HG02759 (cell line): ENCODE measurements at regions not wholly inside any gene's neighbourhood (a gene's known extent, or its start where the extent isn't known, plus 50 kb on each side); places are given as distances from the start of the nearest gene placed in this dataset.

ENCODE experiments used
- ATAC-seq: cut with Tn5 transposase; IDR thresholded peaks from one replicate; pipeline ENCODE4 v1.9.1; 2021; ENCODE audit warnings: mild to moderate bottlenecking, moderate library complexity; ENCODE audit not compliant: unreplicated experiment

DNA sequence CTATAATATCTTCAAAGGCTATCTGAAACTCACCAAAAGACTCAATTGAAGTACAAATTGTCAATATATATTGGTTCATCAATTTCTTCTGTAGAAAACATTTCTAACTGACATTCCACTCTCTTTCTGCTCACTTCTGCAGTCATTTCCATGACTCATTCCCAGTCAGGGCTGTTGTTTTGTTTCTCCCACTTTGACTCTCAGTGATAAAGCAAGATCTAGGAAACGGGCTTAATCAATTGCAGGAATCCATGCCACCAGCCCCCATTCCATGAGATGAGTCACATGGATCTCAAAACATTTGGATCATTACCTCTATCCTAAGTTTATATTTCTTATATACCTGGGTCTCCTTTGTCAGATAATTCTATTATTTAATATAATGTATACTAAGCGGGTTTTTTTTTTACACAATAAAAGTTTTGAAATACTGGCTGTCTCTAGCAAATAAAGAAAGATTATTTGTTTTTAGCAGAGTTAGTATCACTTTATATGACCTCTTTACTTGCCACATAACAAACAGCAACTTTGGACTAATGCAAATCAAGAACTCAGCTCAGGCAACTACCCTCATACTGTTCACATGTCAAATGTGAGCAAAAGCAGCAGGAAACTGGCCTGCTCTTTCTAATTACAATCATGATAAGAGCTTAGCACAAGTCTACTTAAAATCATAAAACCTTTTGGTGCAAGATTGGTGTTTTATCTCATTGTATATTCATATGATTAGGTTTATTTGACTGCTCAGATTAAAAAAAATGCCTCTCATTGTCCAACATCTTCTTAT lies 251.1 kb upstream of the PIK3C3 start:
- ATAC-seq = no peak

DNA sequence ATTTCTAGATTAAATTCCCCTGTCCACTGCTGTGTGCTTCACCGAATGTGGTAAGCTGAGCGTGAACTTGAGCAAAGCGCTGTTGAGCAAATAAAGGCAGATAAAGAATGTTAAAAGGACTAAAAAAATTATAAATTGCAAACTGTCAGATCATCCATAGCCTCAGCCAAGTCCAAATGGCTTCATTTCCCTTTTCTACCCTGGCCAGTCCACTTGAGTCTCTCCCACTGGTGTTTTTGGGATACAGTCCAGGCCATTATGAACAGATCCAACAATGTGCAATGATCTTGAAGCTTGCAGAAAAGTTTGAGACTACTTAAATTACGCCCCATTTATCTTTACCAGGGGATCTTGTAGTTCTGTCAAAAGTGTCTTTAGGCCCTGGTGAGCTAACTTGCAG lies 254.6 kb upstream of the PIK3C3 start:
- no peak for ATAC-seq

DNA sequence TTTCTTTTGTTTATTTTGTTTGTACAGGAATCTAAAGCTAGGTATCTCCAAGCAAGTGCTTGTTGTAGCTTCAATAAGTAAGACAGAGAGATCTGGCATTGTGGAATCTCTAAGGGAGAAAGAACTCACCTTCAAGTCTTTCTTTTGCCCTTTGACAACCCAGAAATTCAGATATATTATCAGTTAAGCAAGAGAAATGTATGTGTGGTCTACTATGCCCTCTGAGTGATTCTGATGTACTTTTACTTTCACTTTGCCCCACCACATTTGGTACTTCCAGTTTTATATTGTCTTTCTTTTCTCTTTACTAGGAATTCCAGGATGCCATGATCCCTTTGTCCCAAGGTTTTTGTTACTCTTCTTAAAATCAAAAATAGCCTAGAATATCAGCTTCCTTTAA lies 259.6 kb upstream of the PIK3C3 start:
- ATAC-seq = no peak

DNA sequence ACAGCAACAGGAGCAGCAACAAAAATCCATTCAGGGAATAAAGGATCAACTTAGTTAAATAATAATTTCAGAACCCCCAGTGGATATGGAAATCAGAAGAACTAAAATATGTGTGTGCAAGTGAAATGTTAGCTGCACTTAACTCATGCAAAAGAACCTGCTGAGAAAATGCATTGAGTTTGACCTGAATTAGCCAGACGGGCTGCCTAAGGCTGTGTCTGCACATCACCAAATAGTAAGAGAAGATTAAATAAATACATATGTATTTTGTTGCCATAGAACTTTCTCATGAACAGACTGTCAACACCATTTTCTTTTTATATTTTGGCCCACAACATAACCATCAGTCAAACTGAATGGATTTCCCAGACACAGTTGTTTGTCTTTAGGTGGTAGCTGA lies 262.0 kb upstream of the PIK3C3 start:
- no peak for ATAC-seq

DNA sequence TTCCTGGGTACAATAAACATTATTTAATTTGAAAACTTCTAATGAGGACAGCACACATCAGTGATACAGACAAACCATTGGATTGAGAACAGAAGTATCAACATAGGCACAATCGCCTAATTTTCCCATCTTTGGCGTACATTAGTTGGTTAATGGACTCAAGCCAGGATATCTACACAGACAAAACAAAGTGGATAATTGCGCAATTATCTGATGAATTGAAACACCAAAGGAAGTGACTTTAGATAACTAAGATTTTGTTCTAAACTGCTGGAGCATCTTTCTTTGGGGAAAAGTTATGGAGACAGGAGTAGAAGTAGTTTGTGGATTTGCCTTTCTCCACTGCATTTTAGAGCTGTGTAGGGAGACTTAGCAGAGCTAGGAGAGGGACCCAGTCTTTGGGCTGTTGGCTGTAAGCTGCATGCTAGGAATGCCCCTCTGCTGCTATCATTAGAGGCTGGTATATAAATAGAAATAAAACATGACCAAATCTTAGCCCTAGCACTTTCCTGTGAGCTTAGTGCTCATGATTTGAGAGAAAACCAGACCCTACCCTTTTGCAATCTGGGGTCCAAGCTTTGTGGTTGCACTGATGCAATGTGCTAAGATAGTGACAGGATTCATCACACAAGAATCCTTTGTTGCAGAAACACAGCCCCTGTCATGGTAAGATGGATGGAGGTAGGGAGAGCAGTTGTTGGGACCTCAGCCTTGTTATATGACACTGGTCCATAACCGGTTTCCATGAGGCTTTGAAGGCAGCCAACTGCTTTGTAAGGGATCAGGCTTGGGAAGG lies 264.5 kb upstream of the PIK3C3 start:
- ATAC-seq = no peak

DNA sequence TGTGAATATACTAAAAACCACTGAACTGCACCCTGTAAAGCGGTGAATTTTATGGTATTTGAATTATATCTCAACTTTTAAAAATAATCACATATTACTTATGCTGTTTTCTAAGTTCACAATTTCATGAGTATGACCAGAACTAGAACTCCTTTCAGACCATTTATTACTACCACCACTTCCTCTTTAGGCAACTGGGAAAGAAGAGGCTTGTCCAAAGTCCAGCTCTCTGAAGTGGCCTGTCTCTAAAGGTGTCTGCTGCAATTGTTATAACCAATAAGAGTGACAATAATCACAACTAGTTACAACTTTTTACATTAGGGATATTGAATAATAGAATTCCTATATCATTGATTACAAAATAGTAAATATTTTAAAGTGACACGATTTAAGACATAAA lies 267.9 kb upstream of the PIK3C3 start:
- no peak for ATAC-seq

DNA sequence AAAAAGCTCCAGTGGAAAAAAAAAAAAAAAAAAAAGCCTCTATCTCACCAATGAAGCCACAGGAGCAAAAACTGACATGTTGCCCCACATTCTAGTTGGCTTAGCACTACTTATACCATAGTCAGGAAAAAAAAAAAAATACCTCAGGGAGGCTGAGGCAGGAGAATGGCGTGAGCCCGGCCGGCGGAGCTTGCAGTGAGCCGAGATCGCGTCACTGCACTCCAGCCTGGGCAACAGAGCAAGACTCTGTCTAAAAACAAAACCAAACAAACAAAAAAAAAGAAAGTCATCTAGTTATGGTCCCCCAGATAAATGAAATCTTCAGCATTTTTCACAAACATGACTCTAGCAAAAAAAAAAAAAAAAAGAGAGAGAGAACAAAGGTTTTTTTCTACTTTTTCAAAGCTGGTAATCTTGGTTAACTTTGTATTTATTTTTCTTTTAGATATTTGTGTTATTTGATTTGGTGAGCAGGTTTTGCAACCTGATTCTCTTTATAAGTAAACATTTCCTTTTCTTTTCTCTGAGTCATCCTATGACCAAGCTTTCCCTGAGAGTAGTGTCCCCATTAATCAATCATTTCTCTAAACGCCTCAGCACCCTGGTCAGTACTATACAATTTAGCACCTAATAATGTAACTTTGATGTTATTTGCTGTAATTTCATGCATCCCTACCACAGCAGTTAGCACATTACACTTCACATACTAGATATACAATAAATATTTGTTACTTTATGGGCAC lies 273.7 kb upstream of the PIK3C3 start:
- ATAC-seq = no peak

DNA sequence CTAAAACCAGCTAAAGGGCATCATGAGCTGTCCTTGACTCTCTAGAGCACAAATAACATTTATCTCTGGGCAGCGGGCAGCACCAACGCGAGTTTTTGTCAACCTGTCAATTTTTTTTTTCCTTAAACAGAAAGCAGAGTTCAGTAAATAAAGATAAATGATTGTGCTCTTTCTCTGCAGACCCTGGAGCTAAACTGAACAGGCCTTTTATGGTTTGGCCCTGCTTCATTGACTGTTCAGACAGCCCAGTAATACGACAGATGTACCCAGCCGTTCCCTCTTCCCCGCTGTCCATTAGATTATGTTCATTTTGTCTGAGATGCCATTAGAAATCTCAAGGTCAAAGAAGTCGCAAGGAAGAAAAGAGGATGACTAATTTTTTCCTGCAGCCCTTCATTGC lies 280.5 kb upstream of the PIK3C3 start:
- ATAC-seq = no peak

DNA sequence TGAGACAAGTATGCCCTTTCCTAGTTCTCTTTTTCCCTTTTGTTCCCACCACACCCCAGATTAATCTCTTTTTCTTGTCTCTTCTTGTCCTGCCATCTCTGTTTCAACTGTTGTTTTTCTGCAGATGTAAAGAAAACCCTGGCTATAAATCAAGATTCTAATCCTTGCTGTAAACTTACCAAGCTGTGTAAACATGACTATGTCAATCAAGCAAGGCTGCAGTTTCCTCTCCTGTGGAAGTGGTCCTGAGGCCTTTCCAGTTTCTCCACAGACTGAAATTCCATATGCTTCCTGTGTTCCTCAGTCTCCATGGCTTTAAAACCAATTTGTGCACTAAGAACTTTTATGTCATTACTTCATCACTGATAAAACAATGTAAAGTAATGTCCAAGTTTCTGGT lies 288.8 kb upstream of the PIK3C3 start:
- no peak for ATAC-seq

DNA sequence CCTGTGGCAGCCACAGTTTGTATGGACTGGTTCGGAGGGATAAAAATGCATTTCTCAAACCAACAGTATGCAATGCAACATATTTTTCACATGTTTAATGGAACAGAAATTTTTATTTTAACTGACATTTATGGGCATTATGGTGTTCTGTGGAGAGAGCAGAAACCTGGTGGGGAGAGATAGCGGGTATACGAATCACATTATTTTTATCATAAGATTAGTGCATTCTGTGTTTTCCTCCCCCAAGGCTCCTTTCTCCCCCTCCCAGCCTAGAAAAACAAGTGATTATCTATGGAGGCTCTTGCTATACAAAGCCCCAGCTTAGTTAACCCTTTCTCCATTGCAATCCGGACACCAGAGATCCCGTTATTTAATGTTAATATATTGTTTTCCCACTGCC lies 289.8 kb upstream of the PIK3C3 start:
- no peak for ATAC-seq

DNA sequence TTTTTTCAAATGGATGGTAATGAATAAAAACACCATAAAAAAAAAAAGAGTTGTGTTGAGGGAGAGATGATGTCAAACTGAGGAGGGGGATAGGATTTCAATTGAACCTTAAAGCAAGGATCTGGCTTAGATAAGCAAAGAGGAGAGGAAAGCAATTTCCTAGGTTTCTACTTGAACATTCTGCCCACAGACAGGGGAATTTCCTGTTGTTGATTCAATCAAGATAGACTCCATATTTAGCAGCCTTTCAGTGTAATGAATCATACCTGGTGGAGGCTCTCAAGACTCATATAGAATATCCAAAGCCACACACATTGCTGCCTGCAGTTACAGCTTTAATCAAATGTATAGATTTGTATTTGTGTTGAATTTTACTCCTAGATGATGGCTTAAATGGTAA lies 294.4 kb upstream of the PIK3C3 start:
- ATAC-seq = no peak

DNA sequence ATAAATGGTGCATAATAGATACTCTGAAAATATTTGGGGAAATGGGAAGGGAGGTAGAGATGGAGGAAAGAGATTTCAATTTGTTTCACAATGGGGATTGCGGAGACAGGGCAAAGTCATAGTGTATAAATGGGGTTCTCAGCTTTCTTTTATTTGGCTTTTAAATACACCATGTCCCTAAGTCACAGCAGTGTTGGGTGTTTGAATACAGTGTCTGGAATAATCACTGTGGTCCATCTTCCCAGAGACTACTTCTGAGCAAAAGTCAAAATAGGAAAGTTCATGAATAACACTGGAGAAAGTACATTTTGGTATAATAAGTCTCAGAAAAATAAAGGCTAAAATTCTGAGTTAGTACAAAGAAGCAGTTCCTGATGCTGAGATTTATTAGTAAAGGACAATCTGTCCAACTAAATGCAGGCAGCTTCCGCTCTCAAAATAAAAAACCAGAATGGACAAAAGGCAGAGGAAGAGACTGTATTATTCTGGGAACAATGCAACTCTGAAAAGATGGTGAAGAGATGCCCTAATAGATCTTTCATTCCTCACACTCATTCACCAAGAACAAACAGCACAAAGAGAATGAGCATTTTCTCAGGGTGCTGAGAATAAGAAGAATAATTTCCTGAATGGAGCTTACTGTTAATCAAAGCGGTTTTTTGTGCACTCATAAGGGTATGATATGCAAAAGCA lies 295.4 kb upstream of the PIK3C3 start:
- no peak for ATAC-seq

DNA sequence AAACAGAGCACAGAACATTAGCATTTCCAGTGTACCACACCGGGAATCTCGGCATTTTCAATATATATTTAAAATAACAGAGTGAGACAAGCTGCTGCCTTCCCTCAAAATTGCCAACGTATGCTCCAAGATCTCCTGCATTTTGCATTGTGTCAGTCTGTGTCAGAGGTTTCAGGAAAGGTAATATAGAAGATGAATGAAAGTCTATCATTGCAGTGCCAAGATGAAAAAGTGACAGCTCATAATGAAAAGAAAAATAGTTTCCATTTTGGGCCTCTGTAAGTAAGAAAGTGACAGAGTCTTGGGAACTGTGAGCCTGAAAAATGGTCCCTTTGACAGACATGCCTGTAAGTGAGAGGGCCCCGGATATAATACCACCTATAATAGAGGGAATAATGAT lies 297.8 kb upstream of the PIK3C3 start:
- no peak for ATAC-seq

DNA sequence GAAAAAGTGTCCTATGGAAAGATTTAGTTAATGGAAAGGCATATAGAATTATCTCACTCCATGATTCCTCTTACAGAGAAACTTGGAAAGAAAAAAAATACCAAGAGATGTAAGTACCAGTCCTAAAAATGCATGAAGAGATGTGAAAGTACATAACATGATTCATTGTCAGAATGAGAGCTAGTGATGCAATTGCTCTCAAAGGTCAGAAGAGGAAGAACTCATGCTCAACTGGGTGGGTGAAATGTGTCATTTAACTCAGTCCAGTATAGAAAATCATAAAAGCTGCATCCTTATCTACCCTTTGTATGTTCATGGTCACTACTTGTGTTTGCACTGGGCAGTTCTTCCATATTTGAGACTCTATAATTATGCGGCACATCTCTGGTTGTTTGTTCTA lies 300.0 kb upstream of the PIK3C3 start:
- ATAC-seq = no peak

DNA sequence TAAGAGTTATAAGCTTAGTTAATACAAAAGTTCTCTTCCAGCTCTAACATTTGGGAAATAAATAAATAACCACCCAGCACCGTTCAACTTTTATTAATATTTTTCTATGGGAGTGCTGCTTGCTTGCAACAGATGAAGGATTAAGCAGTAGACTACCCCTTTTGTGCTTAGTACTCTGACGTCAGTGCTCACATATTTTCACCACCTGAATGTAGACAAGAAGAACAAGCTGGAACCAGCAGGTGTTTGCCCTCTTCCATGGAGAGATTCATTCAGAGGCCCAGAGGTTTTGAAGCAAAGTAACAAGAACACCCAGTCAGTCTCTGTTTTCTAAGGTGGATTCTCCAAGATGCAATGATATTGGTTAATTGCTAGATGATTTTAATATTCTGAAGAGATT lies 307.1 kb upstream of the PIK3C3 start:
- no peak for ATAC-seq

DNA sequence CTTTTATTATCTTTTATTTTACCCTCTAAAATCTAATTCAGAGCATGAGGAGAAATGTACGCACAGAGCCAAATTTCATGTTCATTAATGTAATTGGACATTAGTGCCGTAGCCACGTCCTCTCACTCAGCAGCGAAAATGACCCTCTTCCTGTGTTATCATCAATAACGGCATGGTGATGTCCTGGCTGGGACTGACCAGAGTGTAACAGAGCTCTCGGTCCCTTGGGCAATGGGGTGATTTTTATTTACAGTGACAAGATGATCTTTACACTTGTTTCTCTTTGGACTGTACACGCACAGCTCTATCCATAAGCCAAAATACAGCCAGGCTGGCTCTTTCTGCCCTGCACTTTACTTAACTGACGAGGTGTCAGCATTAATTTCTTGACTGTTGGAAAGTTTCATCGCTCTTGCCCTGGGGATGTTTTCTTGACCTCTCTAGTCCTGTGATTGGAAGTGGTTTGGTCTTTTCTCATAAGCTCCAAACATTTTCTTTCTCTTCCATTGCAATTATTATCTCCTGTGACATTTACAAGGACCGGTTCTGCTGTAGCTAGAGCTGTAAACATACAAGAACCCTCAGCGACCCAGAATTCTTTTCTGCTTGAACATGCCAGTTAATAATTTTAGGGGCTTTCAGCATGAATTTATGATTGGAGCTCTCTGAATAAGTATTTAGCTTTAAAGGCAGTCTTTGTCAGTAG lies 308.0 kb upstream of the PIK3C3 start:
- ATAC-seq = no peak

DNA sequence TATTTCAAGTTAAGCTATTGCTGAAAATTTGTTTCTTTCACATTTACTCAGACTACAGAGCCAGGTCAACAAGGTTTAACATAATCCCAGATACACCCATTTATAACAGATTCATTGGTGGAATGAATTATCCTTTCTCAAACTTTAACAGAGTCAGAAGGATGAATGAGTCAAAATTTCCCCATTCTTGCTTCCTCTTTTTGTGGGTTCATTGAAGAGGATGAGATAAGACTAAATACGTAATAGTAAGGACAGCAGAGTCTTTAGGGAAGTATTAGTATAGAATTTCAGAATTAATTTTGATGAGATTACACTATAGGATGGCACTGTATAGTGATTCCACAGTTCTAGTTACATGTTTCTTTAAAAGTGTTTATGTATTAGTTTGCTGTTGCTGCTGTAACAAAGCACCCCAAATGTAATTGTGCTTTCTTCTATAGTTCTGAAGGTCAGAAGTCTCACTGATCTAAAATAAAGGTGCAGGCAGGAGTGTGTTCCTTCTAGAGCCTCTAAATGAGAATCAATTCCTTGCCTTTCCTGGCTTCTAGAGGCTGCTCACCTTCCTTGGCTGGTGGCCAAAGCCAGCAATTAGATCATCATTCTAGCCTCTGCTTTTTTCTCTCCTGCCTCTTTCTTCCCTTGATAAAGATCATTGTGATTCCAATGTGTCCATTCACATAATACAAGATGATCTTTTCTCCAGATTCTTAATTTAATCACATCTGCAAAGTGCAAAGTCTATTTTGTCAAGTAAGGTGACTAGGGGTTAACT lies 309.3 kb upstream of the PIK3C3 start:
- no peak for ATAC-seq

DNA sequence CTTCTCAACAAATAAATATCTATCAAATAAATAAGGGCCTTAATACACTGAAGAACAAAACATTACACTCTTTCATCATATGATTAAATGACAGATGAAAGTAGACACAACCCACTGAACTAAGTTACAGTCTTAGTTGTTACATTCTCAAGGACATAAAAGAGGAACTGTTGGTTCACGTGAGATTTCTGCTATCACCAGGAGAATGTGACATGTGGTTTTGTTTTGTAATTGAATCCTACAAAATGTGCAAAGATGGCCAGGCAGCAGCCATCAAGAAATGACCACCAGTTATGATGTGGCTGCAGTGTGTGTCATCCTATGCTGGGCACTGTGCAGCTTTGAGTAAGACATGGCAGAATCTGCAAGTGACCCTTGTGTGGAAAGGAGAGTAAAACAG lies 310.6 kb upstream of the PIK3C3 start:
- ATAC-seq = no peak

DNA sequence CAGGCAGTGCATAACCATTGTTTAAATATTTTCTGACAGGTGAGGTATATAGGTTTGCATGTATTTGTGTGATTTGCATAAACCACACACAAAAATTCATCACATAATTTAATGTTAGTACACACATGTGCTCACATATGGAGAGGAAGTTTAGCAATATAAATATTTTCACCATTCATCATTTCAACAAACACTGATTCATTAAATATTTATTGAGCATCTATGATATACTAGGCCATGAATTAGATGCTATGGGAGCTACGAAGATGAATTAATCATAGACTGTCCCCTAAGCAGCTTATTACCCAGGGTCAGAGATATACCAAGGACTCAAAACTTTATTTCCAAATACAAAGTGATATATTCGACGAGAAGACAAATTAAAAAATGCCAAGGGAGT lies 311.6 kb upstream of the PIK3C3 start:
- ATAC-seq = no peak

DNA sequence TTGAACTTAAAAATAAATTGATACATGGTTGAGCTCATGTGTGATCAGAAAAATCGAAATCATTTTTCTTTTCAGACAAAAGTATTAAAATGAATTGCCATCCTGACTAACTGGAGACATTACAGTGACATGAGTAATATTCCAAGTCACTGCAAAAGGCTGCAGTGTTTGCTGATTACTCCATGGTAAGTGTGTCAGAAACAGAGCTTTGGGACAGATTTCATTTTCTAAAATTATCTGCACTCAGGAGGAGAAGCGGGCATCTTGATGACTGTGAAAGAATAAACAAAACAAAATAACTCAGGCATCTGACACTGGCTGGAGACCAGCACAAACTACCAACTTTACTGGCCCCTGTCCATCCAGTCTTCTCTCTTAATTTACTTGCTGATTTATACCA lies 312.3 kb upstream of the PIK3C3 start:
- ATAC-seq = no peak
